IPS DF 4.7 (cell line): ENCODE measurements at regions not wholly inside any gene's neighbourhood (a gene's known extent, or its start where the extent isn't known, plus 50 kb on each side); places are given as distances from the start of the nearest gene placed in this dataset.
"Not testable (repeated sequence)": the region's sequence is repeated elsewhere in the genome, so short reads cannot be mapped to it uniquely, and the experiment has no call there.

Source experiments
- DNase-seq: peaks from one replicate; pipeline ENCODE4 v3.0.0-alpha.2; 2013; ENCODE audit warnings: low spot score; ENCODE audit errors: extremely low read depth

- DNase-seq: no peak
Observed at GRCh38 chr3:88291486-88291885, 141.7 kb downstream of the C3orf38 start.

DNA sequence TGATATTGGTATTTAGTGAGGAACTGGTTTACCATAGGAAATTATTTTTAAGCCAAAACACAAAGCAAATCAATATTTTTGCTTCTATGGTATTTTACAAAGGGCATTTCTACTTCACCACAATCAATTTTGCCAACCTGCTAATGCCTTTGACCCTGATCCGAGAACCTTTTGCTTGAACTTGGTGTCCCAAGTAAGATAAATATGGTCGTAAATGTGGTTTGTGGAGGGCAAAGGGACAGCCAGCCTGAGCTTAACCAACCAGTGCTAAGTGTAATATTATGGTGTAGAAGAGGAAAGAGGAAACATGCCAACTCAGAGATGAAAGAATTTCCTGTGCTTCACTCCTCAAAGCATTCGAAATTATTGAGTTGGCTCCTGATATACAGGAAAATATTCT is 148.4 kb downstream of the C3orf38 start:
- no peak for DNase-seq

- no peak for DNase-seq
Observed at GRCh38 chr3:88301273-88301995, 151.7 kb downstream of the C3orf38 start.

DNA sequence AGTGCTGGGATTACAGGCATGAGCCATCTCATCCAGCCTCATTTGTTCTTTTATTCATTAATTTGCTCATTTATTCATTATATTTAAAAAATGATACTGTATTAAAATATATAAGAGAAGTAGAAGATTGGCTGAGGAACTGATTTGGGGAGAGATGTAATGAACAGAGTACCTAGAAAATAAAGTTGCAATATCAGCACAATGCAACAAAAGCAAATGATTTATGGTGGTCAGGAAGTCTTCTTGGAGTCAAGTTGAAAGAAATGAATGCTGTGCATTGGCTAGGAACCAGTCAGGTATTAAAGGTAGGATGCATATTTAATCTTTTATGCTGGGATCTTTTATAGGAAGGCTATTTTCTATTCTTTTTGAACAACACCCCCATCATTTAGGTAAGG is 152.2 kb downstream of the C3orf38 start:
- no peak for DNase-seq

DNA sequence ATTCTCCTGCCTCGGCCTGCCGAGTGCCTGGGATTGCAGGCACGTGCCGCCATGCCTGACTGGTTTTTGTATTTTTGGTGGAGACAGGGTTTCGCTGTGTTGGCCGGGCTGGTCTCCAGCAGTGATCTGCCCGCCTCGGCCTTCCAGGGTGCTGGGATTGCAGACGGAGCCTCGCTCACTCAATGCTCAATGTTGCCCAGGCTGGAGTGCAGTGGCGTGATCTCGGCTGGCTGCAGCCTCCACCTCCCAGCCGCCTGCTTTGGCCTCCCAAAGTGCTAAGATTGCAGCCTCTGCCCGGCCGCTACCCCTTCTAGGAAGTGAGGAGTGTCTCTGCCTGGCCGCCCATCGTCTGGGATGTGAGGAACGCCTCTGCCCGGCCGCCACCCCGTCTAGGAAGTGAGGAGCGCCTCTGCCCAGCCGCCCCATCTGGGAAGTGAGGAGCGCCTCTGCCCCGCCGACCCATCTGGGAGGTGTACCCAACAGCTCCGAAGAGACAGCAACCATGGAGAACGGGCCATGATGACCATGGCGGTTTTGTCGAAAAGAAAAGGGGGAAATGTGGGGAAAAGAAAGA is 153.7 kb downstream of the C3orf38 start:
- not testable (repeated sequence) for DNase-seq

DNA sequence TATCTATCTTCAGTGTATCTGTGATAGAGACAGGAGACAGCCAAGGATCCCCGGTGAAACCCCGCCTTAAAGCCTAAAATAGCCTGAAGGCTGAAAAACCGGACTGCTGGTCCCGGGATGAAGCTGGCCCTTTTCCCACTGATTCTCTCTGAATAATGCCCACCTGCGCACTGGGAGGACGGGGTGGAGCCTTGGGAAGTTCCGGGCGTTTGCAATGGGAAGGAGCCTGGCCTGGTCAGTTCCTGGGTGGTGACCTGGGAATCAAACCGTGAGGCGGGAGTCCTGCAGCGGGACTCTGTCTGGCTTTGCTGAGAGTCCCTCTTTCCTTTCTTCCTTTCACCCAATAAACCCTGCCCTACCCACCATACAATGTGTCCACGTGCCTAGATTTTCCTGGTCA is 157.9 kb downstream of the C3orf38 start:
- DNase-seq: no peak

DNA sequence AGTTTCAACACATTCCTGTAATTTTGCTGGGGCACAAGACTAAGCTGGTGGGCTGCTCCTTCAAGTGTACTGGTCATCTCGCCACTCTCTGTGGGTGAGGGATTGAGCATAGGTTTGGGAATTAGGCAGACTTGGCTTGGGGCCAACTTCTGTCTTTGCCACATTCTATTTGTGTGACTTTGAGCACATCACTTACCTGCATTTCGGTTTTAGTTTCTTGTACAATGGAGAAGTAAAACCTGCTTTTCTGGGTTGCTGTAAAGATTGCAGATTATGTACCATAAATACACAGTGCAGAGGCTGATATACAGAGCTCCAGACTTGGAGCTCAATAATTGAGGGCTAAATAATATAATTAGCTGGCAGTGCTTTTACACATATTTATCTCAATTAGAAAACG is 162.1 kb downstream of the C3orf38 start:
- DNase-seq: no peak

GRCh38 chr3:88312256-88312655 is 162.5 kb downstream of the C3orf38 start:
- DNase-seq: no peak

- no peak for DNase-seq
Observed at GRCh38 chr3:88318067-88318466, 168.3 kb downstream of the C3orf38 start.

- DNase-seq: no peak
Observed at GRCh38 chr3:88321363-88322050, 171.7 kb downstream of the C3orf38 start.

- DNase-seq: no peak
Observed at GRCh38 chr3:88324788-88325187, 175.0 kb downstream of the C3orf38 start.

GRCh38 chr3:88334187-88334868 is 184.6 kb downstream of the C3orf38 start:
- DNase-seq: no peak

GRCh38 chr3:88336894-88337293 is 187.1 kb downstream of the C3orf38 start:
- no peak for DNase-seq

DNA sequence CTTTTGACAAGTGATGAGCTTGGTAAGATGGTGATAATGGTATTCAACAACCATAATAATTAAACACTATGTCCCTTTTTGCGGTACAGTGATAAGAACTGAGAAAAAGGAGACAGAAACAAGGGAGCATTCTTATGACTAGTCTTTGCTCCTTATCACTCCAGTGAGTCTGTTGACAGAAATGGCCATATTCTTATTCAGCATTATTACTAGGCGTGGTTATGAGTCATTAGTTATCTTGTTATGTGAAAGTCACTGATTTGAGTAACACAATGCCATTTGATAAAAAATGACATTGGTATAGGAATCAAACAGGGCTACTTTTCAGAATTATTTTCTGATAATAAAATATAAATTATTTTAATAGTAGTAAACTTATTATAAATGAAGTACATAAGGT is 193.5 kb downstream of the C3orf38 start:
- DNase-seq: no peak

DNA sequence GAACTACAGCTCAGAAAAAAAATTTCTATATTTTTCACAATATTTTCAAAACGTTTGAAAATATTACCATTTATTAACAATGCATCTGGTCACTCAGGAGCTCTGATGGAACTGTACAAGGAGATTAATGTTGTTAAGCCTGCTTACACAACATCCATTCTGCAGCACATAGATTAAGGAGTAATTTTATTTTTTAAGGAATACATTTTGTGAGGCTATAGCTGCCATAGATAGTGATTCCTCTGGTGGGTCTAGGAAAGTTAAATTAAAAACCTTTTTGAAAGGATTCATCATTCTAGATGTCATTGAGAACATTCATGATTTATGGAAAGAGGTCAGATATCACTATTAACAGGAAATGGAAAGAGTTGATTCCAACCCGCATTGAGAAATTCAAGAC is 196.9 kb downstream of the C3orf38 start:
- no peak for DNase-seq

- DNase-seq: no peak
Observed at GRCh38 chr3:88362428-88362827, 212.7 kb downstream of the C3orf38 start.

GRCh38 chr3:88364926-88365325 is 215.2 kb downstream of the C3orf38 start:
- DNase-seq: no peak

- no peak for DNase-seq
Observed at GRCh38 chr3:88369337-88369736, 219.6 kb downstream of the C3orf38 start.

GRCh38 chr3:88369767-88370166 is 220.0 kb downstream of the C3orf38 start:
- no peak for DNase-seq

GRCh38 chr3:88385090-88385489 is 235.3 kb downstream of the C3orf38 start:
- DNase-seq: peak; percentile 3

- no peak for DNase-seq
Observed at GRCh38 chr3:88398581-88398980, 248.8 kb downstream of the C3orf38 start.

DNA sequence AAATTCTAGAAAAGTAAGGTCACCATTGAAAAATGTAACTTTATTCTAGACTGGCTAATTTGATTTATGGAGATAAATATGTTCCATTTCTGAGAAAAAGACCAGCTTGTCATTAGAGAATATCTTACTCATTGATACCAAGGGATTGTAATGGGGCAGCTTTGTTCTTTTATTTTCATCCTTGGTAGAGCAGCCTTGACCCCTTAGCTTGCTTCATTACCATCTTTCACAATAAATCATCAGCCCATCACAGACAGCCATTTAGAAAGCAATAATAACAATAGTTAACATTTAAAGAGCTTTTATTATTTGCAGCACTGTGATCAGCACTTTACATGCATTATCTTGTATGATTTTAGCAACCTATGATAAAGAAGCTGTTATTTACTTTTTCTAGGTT is 253.6 kb downstream of the C3orf38 start:
- DNase-seq: no peak
